NCI-H510A treated with DMSO at 0.1 percent for 48 hours (cell line): ENCODE measurements at regions not wholly inside any gene's neighbourhood (a gene's known extent, or its start where the extent isn't known, plus 50 kb on each side); places are given as distances from the start of the nearest gene placed in this dataset.

Source experiments
- DNase-seq: peaks from one replicate; lab custom pipeline; 2025; lab: John Stamatoyannopoulos, UW

- DNase-seq: no peak
These were observed 115.7 kb downstream of the TLE3 start for GRCh38 chr15:69982037-69982436.

DNA sequence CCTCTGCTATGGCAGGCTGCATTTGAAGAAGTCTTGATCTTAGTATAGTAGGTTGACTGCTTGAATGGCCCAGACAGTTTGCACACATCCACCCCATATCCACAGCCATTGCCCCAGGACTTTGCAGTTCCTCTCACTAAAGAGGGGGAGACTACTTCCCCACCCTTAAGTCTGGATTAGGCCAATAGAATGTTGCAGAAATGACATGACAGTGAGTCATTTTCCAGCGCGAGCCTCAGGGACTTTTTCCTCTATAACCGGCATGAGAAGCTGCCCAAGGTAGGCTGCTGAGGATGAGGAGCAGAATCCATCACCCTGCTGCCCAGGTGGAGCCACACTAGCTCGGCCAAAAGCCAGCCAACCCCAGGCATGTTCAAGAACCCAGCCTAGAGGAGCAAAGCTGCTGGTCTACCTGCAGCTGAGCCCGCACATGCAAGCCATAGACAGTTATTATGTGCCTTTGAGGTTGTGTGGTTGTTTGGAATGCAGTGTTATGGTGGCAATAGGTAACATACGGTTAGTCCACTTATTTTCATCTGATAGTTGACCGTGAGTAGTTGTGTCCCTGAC lies 113.9 kb downstream of the TLE3 start:
- no peak for DNase-seq

- no peak for DNase-seq
These were observed 109.9 kb downstream of the TLE3 start for GRCh38 chr15:69987492-69988489.

- no peak for DNase-seq
These were observed 109.0 kb downstream of the TLE3 start for GRCh38 chr15:69988541-69989225.

DNA sequence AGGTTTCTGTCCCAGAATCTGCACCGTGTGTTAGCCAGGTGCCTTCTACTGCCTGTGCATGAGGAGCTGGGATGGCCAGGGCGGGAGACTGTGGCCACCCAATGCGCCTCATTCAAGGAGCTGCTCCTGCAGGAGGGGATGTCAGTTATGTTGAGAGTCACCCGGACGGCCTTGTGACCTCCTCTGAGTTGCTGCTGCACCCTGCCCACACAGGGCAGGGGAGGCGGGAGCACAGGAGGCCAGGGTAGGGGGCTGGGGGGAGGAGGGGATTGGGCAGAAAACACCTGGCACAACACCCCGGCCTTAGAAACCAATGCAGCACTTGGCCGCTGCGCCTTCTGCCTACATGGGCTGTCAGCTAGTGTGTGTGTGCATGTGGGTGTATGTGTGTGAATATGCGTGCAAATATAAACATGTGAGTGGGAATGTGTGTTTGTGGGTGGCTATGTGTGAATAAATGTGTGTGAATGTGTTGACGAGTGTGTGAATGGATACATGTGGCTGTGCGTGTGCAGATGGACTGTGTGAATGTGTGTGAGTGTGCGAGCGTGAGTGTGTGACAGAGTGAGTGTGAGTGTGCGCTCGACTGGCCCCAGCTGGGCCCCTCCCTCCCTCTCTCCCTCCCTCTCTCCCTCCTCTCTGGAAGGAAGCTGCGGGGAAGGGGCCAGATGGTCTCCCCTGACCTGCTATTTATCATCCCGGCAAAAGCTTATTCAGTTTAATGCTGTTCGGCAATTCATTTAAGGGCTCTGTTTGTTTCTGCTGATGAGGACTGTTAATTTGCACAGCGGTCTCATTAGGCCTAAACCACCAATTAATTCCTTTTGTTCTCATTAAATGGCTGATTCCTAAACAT lies 106.9 kb downstream of the TLE3 start:
- DNase-seq: no peak

DNA sequence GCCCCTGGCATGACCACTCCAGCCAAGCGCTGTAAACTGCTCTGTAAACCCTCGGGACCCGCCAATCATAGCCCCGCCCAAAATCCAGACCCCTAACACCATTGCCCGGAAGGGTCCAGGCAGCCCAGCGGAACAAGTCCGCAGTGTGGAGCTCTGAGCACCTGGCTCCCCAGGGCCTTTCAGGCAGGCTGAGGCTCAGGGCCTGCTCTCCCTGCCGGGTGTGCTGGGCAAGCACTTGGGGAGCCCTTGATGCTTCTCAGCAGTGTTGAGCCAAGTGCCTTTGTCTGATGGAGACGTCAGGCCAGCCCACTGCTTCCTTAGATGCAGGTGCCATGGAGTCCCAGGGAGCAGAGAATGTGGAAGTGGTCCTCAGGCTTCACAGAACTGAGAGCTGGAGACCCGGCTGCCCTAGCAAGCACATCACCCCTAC lies 106.2 kb downstream of the TLE3 start:
- DNase-seq: no peak

- DNase-seq: no peak
These were observed 105.4 kb downstream of the TLE3 start for GRCh38 chr15:69992348-69992747.

DNA sequence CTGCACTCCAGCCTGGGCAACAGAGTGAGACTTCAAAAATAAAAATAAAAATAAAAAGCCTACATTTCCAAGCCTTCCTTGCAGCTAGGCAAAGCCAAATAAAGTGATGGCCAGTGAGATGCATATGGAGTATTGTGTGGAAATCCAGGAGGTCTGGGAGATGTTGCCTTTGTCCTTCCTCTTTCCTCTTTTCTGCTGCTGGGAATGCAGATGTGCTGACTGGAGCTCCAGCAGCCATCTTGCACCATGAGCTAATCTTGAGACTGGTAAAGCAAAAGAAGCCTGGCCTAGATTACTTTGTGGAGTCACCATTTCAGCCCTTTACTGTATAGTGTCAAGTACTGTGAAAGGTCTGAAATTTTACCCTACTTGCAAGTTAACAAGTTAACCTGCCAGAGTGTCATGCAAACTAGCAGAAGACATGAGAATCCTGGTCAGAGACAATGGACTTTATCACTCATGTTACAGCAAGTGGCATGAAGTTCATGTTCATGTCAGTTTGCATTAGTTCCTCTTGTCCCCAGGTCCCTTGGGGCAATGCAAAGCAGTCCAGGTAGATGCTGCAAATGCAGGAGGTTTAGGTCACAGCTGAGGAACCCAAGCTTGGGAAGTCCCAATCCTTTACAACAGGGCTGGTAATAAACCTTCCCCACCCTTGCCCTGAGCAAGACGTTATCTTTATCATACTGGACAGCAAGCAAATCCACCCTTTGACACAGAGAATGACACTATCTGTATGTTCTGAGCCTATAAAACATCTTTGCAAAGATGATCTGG lies 103.1 kb downstream of the TLE3 start:
- DNase-seq: no peak

- DNase-seq: no peak
These were observed 101.2 kb downstream of the TLE3 start for GRCh38 chr15:69996321-69997160.

DNA sequence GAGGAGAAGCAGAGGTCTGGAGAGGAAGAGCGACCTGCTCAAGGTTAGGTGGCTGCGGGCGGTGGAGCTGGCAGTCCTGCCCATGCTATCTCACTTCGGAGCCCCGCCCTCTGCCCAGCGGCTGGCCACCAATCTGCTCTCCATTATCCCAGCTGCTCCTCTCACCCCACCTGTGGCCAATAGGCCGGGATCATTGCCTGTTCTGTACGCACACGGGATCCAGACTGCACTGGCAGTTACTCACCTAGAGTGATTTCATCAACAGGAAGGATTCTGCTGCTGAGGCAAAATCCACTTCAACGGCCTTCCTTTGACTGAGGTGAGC lies 100.6 kb downstream of the TLE3 start:
- peak; percentile 50 for DNase-seq
